Neural progenitor cell (in vitro differentiated cells): ENCODE measurements at regions not wholly inside any gene's neighbourhood (a gene's known extent, or its start where the extent isn't known, plus 50 kb on each side); places are given as distances from the start of the nearest gene placed in this dataset.

Source experiments
- DNase-seq: peaks from one replicate; pipeline ENCODE4 v3.0.0-alpha.2; 2016; ENCODE audit warnings: low spot score
- H2AFZ ChIP-seq: fragments of 200-600 bp; sonication (generic); replicated peaks from 2 replicates; pipeline ENCODE4 v1.6.1; 2016; ENCODE audit warnings: antibody characterized with exemption
- H3F3A ChIP-seq: fragments of 200-600 bp; sonication (generic); 2 replicates; pipeline ENCODE4 v1.6.1; 2016; ENCODE audit warnings: antibody characterized with exemption, low read depth
- H3K27ac ChIP-seq: fragments of 200-600 bp; sonication (generic); 2 replicates; pipeline ENCODE4 v1.5.1; 2016; ENCODE audit warnings: mild to moderate bottlenecking
- H3K27me3 ChIP-seq: fragments of 200-600 bp; sonication (generic); 2 replicates; pipeline ENCODE4 v1.6.1; 2016; ENCODE audit warnings: mild to moderate bottlenecking, moderate library complexity
- H3K36me3 ChIP-seq: fragments of 200-600 bp; sonication (generic); 2 replicates; pipeline ENCODE4 v1.5.1; 2016
- H3K4me1 ChIP-seq: fragments of 200-600 bp; sonication (generic); 2 replicates; pipeline ENCODE4 v1.6.1; 2016; ENCODE audit warnings: mixed run types
- H3K4me2 ChIP-seq: fragments of 200-600 bp; sonication (generic); 2 replicates; pipeline ENCODE4 v1.6.1; 2016
- H3K4me3 ChIP-seq: fragments of 200-600 bp; sonication (generic); 2 replicates; pipeline ENCODE4 v1.5.1; 2016
- H3K79me2 ChIP-seq: fragments of 200-600 bp; sonication (generic); 2 replicates; pipeline ENCODE4 v1.6.1; 2016; ENCODE audit warnings: low read depth
- H3K9ac ChIP-seq: fragments of 200-600 bp; sonication (generic); 2 replicates; pipeline ENCODE4 v1.6.1; 2016
- H3K9me3 ChIP-seq: fragments of 200-600 bp; sonication (generic); 2 replicates; pipeline ENCODE4 v1.5.1; 2016; ENCODE audit warnings: low read depth
- H4K20me1 ChIP-seq: fragments of 200-600 bp; sonication (generic); 2 replicates; pipeline ENCODE4 v1.6.1; 2016; ENCODE audit warnings: low read depth
- H3K27ac Mint-ChIP-seq: 3 replicates; pipeline ENCODE4 v1.8.0; 2021; ENCODE audit warnings: mixed read lengths
- H3K27me3 Mint-ChIP-seq: 2 replicates; pipeline ENCODE4 v1.8.0; 2022; ENCODE audit warnings: low read depth, mild to moderate bottlenecking, inconsistent platforms, moderate library complexity, mixed read lengths; ENCODE audit not compliant: insufficient read depth
- H3K36me3 Mint-ChIP-seq: 3 replicates; pipeline ENCODE4 v1.8.0; 2021; ENCODE audit warnings: mixed read lengths
- H3K4me1 Mint-ChIP-seq: 3 replicates; pipeline ENCODE4 v1.8.0; 2021; ENCODE audit warnings: mixed read lengths
- H3K4me3 Mint-ChIP-seq: 3 replicates; pipeline ENCODE4 v1.8.0; 2021; ENCODE audit warnings: mild to moderate bottlenecking, moderate library complexity, mixed read lengths
- H3K9me3 Mint-ChIP-seq: 3 replicates; pipeline ENCODE4 v1.8.0; 2020; ENCODE audit warnings: mixed read lengths
- CTCF ChIP-seq: fragments of 200-600 bp; sonication (generic); IDR thresholded peaks from 2 replicates; pipeline ENCODE4 v1.5.1; 2017; ENCODE audit warnings: antibody characterized with exemption, mild to moderate bottlenecking
- EZH2 ChIP-seq: fragments of 200-600 bp; sonication (generic); IDR thresholded peaks from 2 replicates; pipeline ENCODE4 v1.6.1; 2017; ENCODE audit warnings: antibody characterized with exemption, mild to moderate bottlenecking, moderate library complexity
- EZH2phosphoT487 ChIP-seq: fragments of 200-600 bp; sonication (generic); IDR thresholded peaks from 2 replicates; pipeline ENCODE4 v1.6.1; 2017; ENCODE audit warnings: antibody characterized with exemption

- Histone ChIP-seq H3K27me3 (no peaks in the 10 kb centered on the region), H3K36me3 (no peaks in the 10 kb centered on the region), H3K79me2 (no peaks in the 10 kb centered on the region), H3K9me3 (no peaks in the 10 kb centered on the region), H2AFZ (no peak overlapping the region), H3F3A (no peaks in the 10 kb centered on the region), H4K20me1 (no peaks in the 10 kb centered on the region), H3K9ac (no peak overlapping the region), H3K4me1 (peaks cover 6% of the 10 kb centered on the region), H3K27ac (no peak overlapping the region), H3K4me3 (no peak overlapping the region), H3K4me2 (no peak overlapping the region)
- no peaks in the 10 kb centered on the region for H3K36me3 Mint-ChIP-seq
- H3K27me3 Mint-ChIP-seq: peaks cover 5% of the 10 kb centered on the region
- no peaks in the 10 kb centered on the region for H3K4me1 Mint-ChIP-seq
- DNase-seq: no peak
- TF ChIP-seq EZH2: no peak
- no peak for TF ChIP-seq EZH2phosphoT487
- TF ChIP-seq CTCF: no peak
- H3K9me3 Mint-ChIP-seq: peaks cover 2% of the 10 kb centered on the region
- H3K27ac Mint-ChIP-seq: no peak overlapping the region
- H3K4me3 Mint-ChIP-seq: no peak overlapping the region
Measured at GRCh38 chr10:121403527-121403926, 194.7 kb downstream of the FGFR2 start.

GRCh38 chr10:121404611-121405010, 193.6 kb downstream of the FGFR2 start:
- H3K4me3 Mint-ChIP-seq: no peak overlapping the region
- Histone ChIP-seq H3K79me2 (no peaks in the 10 kb centered on the region), H3K4me1 (peaks cover 6% of the 10 kb centered on the region), H4K20me1 (no peaks in the 10 kb centered on the region), H3K4me2 (no peak overlapping the region), H3K27me3 (no peaks in the 10 kb centered on the region), H3F3A (no peaks in the 10 kb centered on the region), H3K4me3 (no peak overlapping the region), H3K9ac (no peak overlapping the region), H3K27ac (no peak overlapping the region), H3K36me3 (no peaks in the 10 kb centered on the region), H2AFZ (no peak overlapping the region), H3K9me3 (no peaks in the 10 kb centered on the region)
- no peak for DNase-seq
- peaks cover 3% of the 10 kb centered on the region for H3K4me1 Mint-ChIP-seq
- H3K9me3 Mint-ChIP-seq: peaks cover 2% of the 10 kb centered on the region
- H3K27me3 Mint-ChIP-seq: peaks cover 5% of the 10 kb centered on the region
- no peaks in the 10 kb centered on the region for H3K36me3 Mint-ChIP-seq
- no peak overlapping the region for H3K27ac Mint-ChIP-seq
- TF ChIP-seq EZH2 (no peak), CTCF (no peak), EZH2phosphoT487 (no peak)

GRCh38 chr10:121405096-121405495, 193.1 kb downstream of the FGFR2 start:
- Histone ChIP-seq H3K9ac (no peak overlapping the region), H3K9me3 (no peaks in the 10 kb centered on the region), H3K4me2 (no peak overlapping the region), H3K4me3 (no peak overlapping the region), H3K36me3 (no peaks in the 10 kb centered on the region), H3F3A (no peaks in the 10 kb centered on the region), H3K27ac (no peak overlapping the region), H3K4me1 (peaks cover 6% of the 10 kb centered on the region), H2AFZ (no peak overlapping the region), H4K20me1 (no peaks in the 10 kb centered on the region), H3K27me3 (no peaks in the 10 kb centered on the region), H3K79me2 (no peaks in the 10 kb centered on the region)
- Mint-ChIP-seq H3K4me1 (peaks cover 6% of the 10 kb centered on the region), H3K27me3 (peaks cover 5% of the 10 kb centered on the region), H3K9me3 (peaks cover 2% of the 10 kb centered on the region), H3K27ac (no peak overlapping the region), H3K4me3 (no peak overlapping the region), H3K36me3 (no peaks in the 10 kb centered on the region)
- DNase-seq: no peak
- TF ChIP-seq CTCF: no peak
- no peak for TF ChIP-seq EZH2phosphoT487
- no peak for TF ChIP-seq EZH2

GRCh38 chr10:121405549-121405948, 192.7 kb downstream of the FGFR2 start:
- H3F3A ChIP-seq: no peaks in the 10 kb centered on the region
- Mint-ChIP-seq H3K36me3 (no peaks in the 10 kb centered on the region), H3K4me3 (no peak overlapping the region), H3K27ac (no peak overlapping the region), H3K4me1 (peaks cover 6% of the 10 kb centered on the region), H3K9me3 (peaks cover 2% of the 10 kb centered on the region), H3K27me3 (peaks cover 5% of the 10 kb centered on the region)
- no peak overlapping the region for H2AFZ ChIP-seq
- no peak overlapping the region for H3K4me2 ChIP-seq
- no peaks in the 10 kb centered on the region for H3K27me3 ChIP-seq
- DNase-seq: no peak
- H3K9ac ChIP-seq: no peak overlapping the region
- no peaks in the 10 kb centered on the region for H4K20me1 ChIP-seq
- TF ChIP-seq CTCF (no peak), EZH2phosphoT487 (no peak), EZH2 (no peak)
- H3K36me3 ChIP-seq: no peaks in the 10 kb centered on the region
- H3K9me3 ChIP-seq: no peaks in the 10 kb centered on the region
- H3K4me1 ChIP-seq: peaks cover 6% of the 10 kb centered on the region
- no peak overlapping the region for H3K27ac ChIP-seq
- H3K79me2 ChIP-seq: no peaks in the 10 kb centered on the region
- H3K4me3 ChIP-seq: no peak overlapping the region
